ENCODE measurements at regions not wholly inside any gene's neighbourhood (a gene's known extent, or its start where the extent isn't known, plus 50 kb on each side); places are given as distances from the start of the nearest gene placed in this dataset.
A peak's percentile ranks its signal among the peaks of the same experiment; 100 is the strongest.

GRCh38 chr20:43287637-43288036, 97.9 kb upstream of the PTPRT start:
- POLR2A ChIA-PET: no interaction called here
- H3K79me2 ChIP-seq (ENCODE audit: control insufficient read depth, insufficient read depth, low read length): no peaks in the 10 kb centered on the region
- TF ChIP-seq USF1 (IDR thresholded peaks at IDR 0.05; ENCODE audit: borderline replicate concordance, extremely low read length, insufficient read depth, low read depth, low read length): peak; percentile 11
- no peak for TF ChIP-seq ATF7 (IDR thresholded peaks at IDR 0.05; ENCODE audit: low read depth)
- no peak for TF ChIP-seq MEF2A (IDR thresholded peaks at IDR 0.05; ENCODE audit: insufficient read depth, low read depth, low read length)
- CTCF ChIA-PET: no interaction called here
- WGBS (ENCODE audit: insufficient coverage, insufficient replicate concordance, low lambda C conversion rate, missing lambda C conversion rate): 15% methylated on average over 2 of the region's 2 CpGs
- H3K4me3 ChIP-seq: no peak overlapping the region
- H2AFZ ChIP-seq (ENCODE audit: control insufficient read depth, low read depth, low read length): no peak overlapping the region
- ATAC-seq: no peak
- intact Hi-C loops (cut with micrococcal nuclease; ENCODE audit: unreplicated experiment): no loop called here
- RAD21 ChIA-PET (ENCODE audit: unreplicated experiment): no interaction called here
- FAIRE-seq: no peak
- H3K27ac ChIP-seq (ENCODE audit: control insufficient read depth, insufficient read depth): no peak overlapping the region
- H4K20me1 ChIP-seq (ENCODE audit: control insufficient read depth, insufficient read depth): no peaks in the 10 kb centered on the region
- no peak overlapping the region for H3K9ac ChIP-seq (ENCODE audit: control insufficient read depth, insufficient read depth, low read length)
- in situ Hi-C loops (cut with MboI): no loop called here
- no peak for DNase-seq (ENCODE audit: low read depth, low spot score)
- H3K27me3 ChIP-seq (replicated peaks in 1 of 2; ENCODE audit: control insufficient read depth in 2 of 2, insufficient read depth in 2 of 2, low read length in 1 of 2): no peaks in the 10 kb centered on the region
- no peaks in the 10 kb centered on the region for H3K9me3 ChIP-seq (replicated peaks; ENCODE audit: control insufficient read depth, insufficient read depth, low read length)
- H3K36me3 ChIP-seq (ENCODE audit: control insufficient read depth in 2 of 2, insufficient read depth in 2 of 2, low read length in 1 of 2): no peaks in the 10 kb centered on the region
- no TSS peak for BruUV-seq (replicated peaks)
- no peaks in the 10 kb centered on the region for H3K4me1 ChIP-seq (ENCODE audit: control insufficient read depth, insufficient read depth, low read length)
- H3K4me2 ChIP-seq (ENCODE audit: control insufficient read depth, insufficient read depth): no peak overlapping the region
- SMC1A ChIA-PET (ENCODE audit: uncharacterized antibody, unreplicated experiment): no interaction called here

GRCh38 chr20:43285170-43285569, 95.5 kb upstream of the PTPRT start:
- Histone ChIP-seq H3K9me3 (replicated peaks; ENCODE audit: control insufficient read depth, insufficient read depth, low read length) (no peaks in the 10 kb centered on the region), H2AFZ (ENCODE audit: control insufficient read depth, low read depth, low read length) (no peak overlapping the region), H3K36me3 (ENCODE audit: control insufficient read depth in 2 of 2, insufficient read depth in 2 of 2, low read length in 1 of 2) (no peaks in the 10 kb centered on the region), H3K27me3 (replicated peaks in 1 of 2; ENCODE audit: control insufficient read depth in 2 of 2, insufficient read depth in 2 of 2, low read length in 1 of 2) (no peaks in the 10 kb centered on the region), H4K20me1 (ENCODE audit: control insufficient read depth, insufficient read depth) (no peaks in the 10 kb centered on the region), H3K4me1 (ENCODE audit: control insufficient read depth, insufficient read depth, low read length) (no peaks in the 10 kb centered on the region), H3K9ac (ENCODE audit: control insufficient read depth, insufficient read depth, low read length) (no peak overlapping the region), H3K79me2 (ENCODE audit: control insufficient read depth, insufficient read depth, low read length) (no peaks in the 10 kb centered on the region), H3K4me3 (no peak overlapping the region), H3K4me2 (ENCODE audit: control insufficient read depth, insufficient read depth) (no peak overlapping the region), H3K27ac (ENCODE audit: control insufficient read depth, insufficient read depth) (no peak overlapping the region)
- ChIA-PET CTCF (no interaction called here), SMC1A (ENCODE audit: uncharacterized antibody, unreplicated experiment) (no interaction called here), POLR2A (no interaction called here), RAD21 (ENCODE audit: unreplicated experiment) (no interaction called here)
- intact Hi-C loops (cut with micrococcal nuclease; ENCODE audit: unreplicated experiment) (no loop called here), in situ Hi-C loops (cut with MboI) (no loop called here)
- BruUV-seq (replicated peaks): no TSS peak
- 20% methylated on average over 3 of the region's 3 CpGs for WGBS (ENCODE audit: insufficient coverage, insufficient replicate concordance, low lambda C conversion rate, missing lambda C conversion rate)
- FAIRE-seq (no peak), DNase-seq (ENCODE audit: low read depth, low spot score) (no peak), ATAC-seq (no peak)
- TF ChIP-seq BRCA1 (IDR thresholded peaks at IDR 0.05; ENCODE audit: low read depth, low read length): no peak
- TF ChIP-seq CHD4 (IDR thresholded peaks at IDR 0.05): no peak
- no peak for TF ChIP-seq RFX5 (IDR thresholded peaks at IDR 0.05; ENCODE audit: low read depth, low read length)
- no peak for TF ChIP-seq HDGF (IDR thresholded peaks at IDR 0.05)
- no peak for TF ChIP-seq TAF1 (IDR thresholded peaks at IDR 0.05; ENCODE audit: borderline replicate concordance, low read depth, low read length)
- TF ChIP-seq KAT2A (conservative IDR thresholded peaks at IDR 0.05; ENCODE audit: control insufficient read depth, low read depth, low read length): no peak
- TF ChIP-seq FOXM1 (IDR thresholded peaks at IDR 0.05; ENCODE audit: low read depth, low read length): no peak
- no peak for TF ChIP-seq CHD1 (IDR thresholded peaks at IDR 0.05; ENCODE audit: low read depth, low read length)
- no peak for TF ChIP-seq CTCF (IDR thresholded peaks at IDR 0.05 in 2 of 3, conservative IDR thresholded peaks at IDR 0.05 in 1 of 3; ENCODE audit: control insufficient read depth in 2 of 3, extremely low read depth in 1 of 3, insufficient read depth in 1 of 3, low read depth in 3 of 3, low read length in 3 of 3)
- TF ChIP-seq RCOR1 (conservative IDR thresholded peaks at IDR 0.05; ENCODE audit: low read depth, low read length): no peak
- TF ChIP-seq CEBPZ (IDR thresholded peaks at IDR 0.05; ENCODE audit: low read depth, low read length): no peak

Data from GM12878 (cell line).